ENCODE measurements at regions not wholly inside any gene's neighbourhood (a gene's known extent, or its start where the extent isn't known, plus 50 kb on each side); places are given as distances from the start of the nearest gene placed in this dataset.

DNA sequence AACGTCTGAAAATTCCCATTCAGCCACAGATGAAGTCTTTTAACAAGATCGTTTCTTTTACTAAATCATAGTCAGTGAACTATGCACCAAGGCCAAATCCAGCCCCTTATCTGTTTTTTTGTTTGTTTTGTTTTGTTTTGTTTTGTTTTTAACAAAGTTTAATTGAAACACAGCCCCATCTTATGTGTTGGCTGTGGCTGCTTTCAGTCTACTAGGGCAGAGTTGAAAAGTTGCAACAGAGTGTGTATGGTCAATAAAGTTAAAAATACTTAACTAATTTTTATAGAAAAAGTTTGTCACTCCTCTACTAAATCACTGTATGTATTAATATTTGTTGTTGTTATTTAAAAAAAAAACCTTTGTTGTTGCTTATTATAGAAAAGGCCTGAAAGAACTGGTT lies 137.1 kb downstream of the CAAP1 start:
- Histone ChIP-seq H3K4me1 (ENCODE audit: insufficient read depth, low read length, severe bottlenecking) (no peaks in the 10 kb centered on the region), H3K36me3 (ENCODE audit: insufficient read depth, low read length) (no peaks in the 10 kb centered on the region), H3K27me3 (ENCODE audit: insufficient read depth, low read length) (no peaks in the 10 kb centered on the region), H3K79me2 (ENCODE audit: insufficient read depth, low read length) (no peaks in the 10 kb centered on the region), H3K9me3 (ENCODE audit: low read length) (no peaks in the 10 kb centered on the region), H3K9ac (ENCODE audit: low read length) (no peak overlapping the region), H3K27ac (ENCODE audit: low read depth, low read length, poor library complexity, severe bottlenecking) (no peak overlapping the region), H4K20me1 (ENCODE audit: insufficient read depth, low read length) (no peaks in the 10 kb centered on the region), H3K9me2 (ENCODE audit: low read depth, low read length) (no peaks in the 10 kb centered on the region), H3K4me3 (ENCODE audit: low read depth, low read length, poor library complexity, severe bottlenecking) (no peak overlapping the region), H3F3A (ENCODE audit: insufficient read depth, low read length) (no peaks in the 10 kb centered on the region), H2AFZ (ENCODE audit: low read length) (no peak overlapping the region), H3K4me2 (ENCODE audit: low read length) (no peak overlapping the region)
- no peak for TF ChIP-seq EZH2 (IDR thresholded peaks at IDR 0.05; ENCODE audit: borderline replicate concordance, low read length)
- TF ChIP-seq, protein P1, sequence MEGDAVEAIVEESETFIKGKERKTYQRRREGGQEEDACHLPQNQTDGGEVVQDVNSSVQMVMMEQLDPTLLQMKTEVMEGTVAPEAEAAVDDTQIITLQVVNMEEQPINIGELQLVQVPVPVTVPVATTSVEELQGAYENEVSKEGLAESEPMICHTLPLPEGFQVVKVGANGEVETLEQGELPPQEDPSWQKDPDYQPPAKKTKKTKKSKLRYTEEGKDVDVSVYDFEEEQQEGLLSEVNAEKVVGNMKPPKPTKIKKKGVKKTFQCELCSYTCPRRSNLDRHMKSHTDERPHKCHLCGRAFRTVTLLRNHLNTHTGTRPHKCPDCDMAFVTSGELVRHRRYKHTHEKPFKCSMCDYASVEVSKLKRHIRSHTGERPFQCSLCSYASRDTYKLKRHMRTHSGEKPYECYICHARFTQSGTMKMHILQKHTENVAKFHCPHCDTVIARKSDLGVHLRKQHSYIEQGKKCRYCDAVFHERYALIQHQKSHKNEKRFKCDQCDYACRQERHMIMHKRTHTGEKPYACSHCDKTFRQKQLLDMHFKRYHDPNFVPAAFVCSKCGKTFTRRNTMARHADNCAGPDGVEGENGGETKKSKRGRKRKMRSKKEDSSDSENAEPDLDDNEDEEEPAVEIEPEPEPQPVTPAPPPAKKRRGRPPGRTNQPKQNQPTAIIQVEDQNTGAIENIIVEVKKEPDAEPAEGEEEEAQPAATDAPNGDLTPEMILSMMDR (IDR thresholded peaks at IDR 0.05; ENCODE audit: low read length), result no peak

DNA sequence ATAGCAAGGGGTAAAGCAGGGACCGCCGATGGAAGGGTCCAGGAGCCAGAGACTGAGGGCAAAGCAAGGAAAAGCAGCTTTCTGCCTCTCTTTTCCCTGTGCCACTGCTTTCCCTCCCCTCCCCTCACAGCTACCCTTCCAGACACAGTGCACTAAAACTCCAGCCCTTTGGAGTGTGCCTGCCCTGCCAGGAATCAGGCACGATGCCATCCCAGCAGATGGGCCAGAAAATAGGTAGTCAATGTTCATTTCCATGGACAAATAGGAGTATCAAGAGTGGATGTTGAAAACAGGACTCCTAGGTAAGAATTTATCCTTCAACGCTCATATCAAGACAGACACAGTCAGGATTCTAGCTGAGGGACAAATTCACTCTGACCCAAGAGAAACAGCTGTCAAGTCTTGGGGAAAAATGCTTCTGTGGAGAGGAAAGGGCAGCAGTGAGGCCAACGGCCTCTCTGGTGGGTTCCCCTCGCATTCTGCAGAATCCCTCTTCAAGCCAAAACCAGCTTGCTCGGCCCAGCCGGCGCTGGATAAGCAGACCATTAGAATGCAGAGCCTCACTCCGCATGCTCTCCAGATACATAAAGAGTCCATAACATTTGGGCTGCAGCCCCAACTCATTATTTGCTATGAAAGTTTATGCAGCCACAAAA lies 138.0 kb downstream of the CAAP1 start:
- TF ChIP-seq EZH2 (IDR thresholded peaks at IDR 0.05; ENCODE audit: borderline replicate concordance, low read length), result no peak
- TF ChIP-seq, protein P1 (IDR thresholded peaks at IDR 0.05; ENCODE audit: low read length), result no peak
- no peaks in the 10 kb centered on the region for H3K36me3 ChIP-seq (ENCODE audit: insufficient read depth, low read length)
- no peaks in the 10 kb centered on the region for H3K79me2 ChIP-seq (ENCODE audit: insufficient read depth, low read length)
- H3K27ac ChIP-seq (ENCODE audit: low read depth, low read length, poor library complexity, severe bottlenecking), result no peak overlapping the region
- H3F3A ChIP-seq (ENCODE audit: insufficient read depth, low read length), result no peaks in the 10 kb centered on the region
- H3K9me2 ChIP-seq (ENCODE audit: low read depth, low read length), result no peaks in the 10 kb centered on the region
- no peaks in the 10 kb centered on the region for H4K20me1 ChIP-seq (ENCODE audit: insufficient read depth, low read length)
- no peaks in the 10 kb centered on the region for H3K9me3 ChIP-seq (ENCODE audit: low read length)
- H3K4me1 ChIP-seq (ENCODE audit: insufficient read depth, low read length, severe bottlenecking), result no peaks in the 10 kb centered on the region
- no peak overlapping the region for H3K4me2 ChIP-seq (ENCODE audit: low read length)
- H3K27me3 ChIP-seq (ENCODE audit: insufficient read depth, low read length), result no peaks in the 10 kb centered on the region
- H3K4me3 ChIP-seq (ENCODE audit: low read depth, low read length, poor library complexity, severe bottlenecking), result no peak overlapping the region
- no peak overlapping the region for H3K9ac ChIP-seq (ENCODE audit: low read length)
- H2AFZ ChIP-seq (ENCODE audit: low read length), result no peak overlapping the region

DNA sequence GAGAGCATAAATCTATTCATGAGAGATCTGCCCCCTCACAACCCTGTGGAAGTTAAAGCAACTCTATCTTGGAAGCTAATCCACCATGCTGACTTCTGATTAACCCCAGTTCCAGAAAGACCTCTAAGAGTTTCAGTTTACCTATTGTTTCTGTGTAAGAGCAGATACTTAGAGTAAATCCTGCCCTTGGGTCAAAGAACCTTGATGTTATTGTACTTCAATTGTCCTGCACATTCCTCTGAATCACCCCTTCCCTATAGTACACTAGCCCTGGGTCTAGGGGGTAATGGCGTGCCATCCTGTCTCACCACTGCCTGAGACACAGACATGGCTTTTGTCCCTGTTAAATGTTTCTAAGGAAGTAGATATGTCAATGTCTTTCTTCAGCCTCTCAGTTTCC lies 138.6 kb downstream of the CAAP1 start:
- TF ChIP-seq, protein P1 (IDR thresholded peaks at IDR 0.05; ENCODE audit: low read length), result no peak
- no peak for TF ChIP-seq EZH2 (IDR thresholded peaks at IDR 0.05; ENCODE audit: borderline replicate concordance, low read length)
- no peaks in the 10 kb centered on the region for H3K9me3 ChIP-seq (ENCODE audit: low read length)
- H3K27ac ChIP-seq (ENCODE audit: low read depth, low read length, poor library complexity, severe bottlenecking), result no peak overlapping the region
- no peak overlapping the region for H3K4me2 ChIP-seq (ENCODE audit: low read length)
- no peaks in the 10 kb centered on the region for H3K27me3 ChIP-seq (ENCODE audit: insufficient read depth, low read length)
- H3K9me2 ChIP-seq (ENCODE audit: low read depth, low read length), result no peaks in the 10 kb centered on the region
- no peaks in the 10 kb centered on the region for H4K20me1 ChIP-seq (ENCODE audit: insufficient read depth, low read length)
- no peaks in the 10 kb centered on the region for H3K4me1 ChIP-seq (ENCODE audit: insufficient read depth, low read length, severe bottlenecking)
- H3K36me3 ChIP-seq (ENCODE audit: insufficient read depth, low read length), result no peaks in the 10 kb centered on the region
- H3K79me2 ChIP-seq (ENCODE audit: insufficient read depth, low read length), result no peaks in the 10 kb centered on the region
- H2AFZ ChIP-seq (ENCODE audit: low read length), result no peak overlapping the region
- no peaks in the 10 kb centered on the region for H3F3A ChIP-seq (ENCODE audit: insufficient read depth, low read length)
- H3K9ac ChIP-seq (ENCODE audit: low read length), result no peak overlapping the region
- H3K4me3 ChIP-seq (ENCODE audit: low read depth, low read length, poor library complexity, severe bottlenecking), result no peak overlapping the region
